ENCODE measurements at regions not wholly inside any gene's neighbourhood (a gene's known extent, or its start where the extent isn't known, plus 50 kb on each side); places are given as distances from the start of the nearest gene placed in this dataset.

GRCh38 chr9:12290166-12290869 lies 402.9 kb upstream of the TYRP1 start:
- Histone ChIP-seq H3K79me2 (ENCODE audit: insufficient read depth, low read depth, low read length) (no peaks in the 10 kb centered on the region), H2AFZ (ENCODE audit: low read length) (no peak overlapping the region), H3K4me1 (ENCODE audit: insufficient read depth, low read length, poor library complexity, severe bottlenecking) (no peaks in the 10 kb centered on the region), H3K9me2 (ENCODE audit: insufficient read depth, low read length) (no peaks in the 10 kb centered on the region), H3K9me3 (ENCODE audit: low read length) (no peaks in the 10 kb centered on the region), H3K4me2 (ENCODE audit: low read length) (no peak overlapping the region), H3K27ac (ENCODE audit: low read depth, low read length, poor library complexity, severe bottlenecking) (no peak overlapping the region), H3K4me3 (ENCODE audit: low read depth, low read length, poor library complexity, severe bottlenecking) (no peak overlapping the region), H3K36me3 (ENCODE audit: insufficient read depth, low read length) (no peaks in the 10 kb centered on the region), H4K20me1 (ENCODE audit: insufficient read depth, low read length) (no peaks in the 10 kb centered on the region)
- ChIA-PET CTCF (ENCODE audit: unreplicated experiment) (no interaction called here), POLR2A (no interaction called here)
- BruUV-seq (replicated peaks) = no TSS peak
- TF ChIP-seq, protein P1, sequence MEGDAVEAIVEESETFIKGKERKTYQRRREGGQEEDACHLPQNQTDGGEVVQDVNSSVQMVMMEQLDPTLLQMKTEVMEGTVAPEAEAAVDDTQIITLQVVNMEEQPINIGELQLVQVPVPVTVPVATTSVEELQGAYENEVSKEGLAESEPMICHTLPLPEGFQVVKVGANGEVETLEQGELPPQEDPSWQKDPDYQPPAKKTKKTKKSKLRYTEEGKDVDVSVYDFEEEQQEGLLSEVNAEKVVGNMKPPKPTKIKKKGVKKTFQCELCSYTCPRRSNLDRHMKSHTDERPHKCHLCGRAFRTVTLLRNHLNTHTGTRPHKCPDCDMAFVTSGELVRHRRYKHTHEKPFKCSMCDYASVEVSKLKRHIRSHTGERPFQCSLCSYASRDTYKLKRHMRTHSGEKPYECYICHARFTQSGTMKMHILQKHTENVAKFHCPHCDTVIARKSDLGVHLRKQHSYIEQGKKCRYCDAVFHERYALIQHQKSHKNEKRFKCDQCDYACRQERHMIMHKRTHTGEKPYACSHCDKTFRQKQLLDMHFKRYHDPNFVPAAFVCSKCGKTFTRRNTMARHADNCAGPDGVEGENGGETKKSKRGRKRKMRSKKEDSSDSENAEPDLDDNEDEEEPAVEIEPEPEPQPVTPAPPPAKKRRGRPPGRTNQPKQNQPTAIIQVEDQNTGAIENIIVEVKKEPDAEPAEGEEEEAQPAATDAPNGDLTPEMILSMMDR (conservative IDR thresholded peaks at IDR 0.05; ENCODE audit: low read length) = no peak
- no peak for TF ChIP-seq EZH2phosphoT487 (IDR thresholded peaks at IDR 0.05; ENCODE audit: borderline replicate concordance, low read depth, low read length)
- intact Hi-C loops (cut with micrococcal nuclease; ENCODE audit: unreplicated experiment) = no loop called here
- DNase-seq (ENCODE audit: low spot score) = no peak

- CTCF ChIA-PET (ENCODE audit: unreplicated experiment) = no interaction called here
- POLR2A ChIA-PET = interaction anchor here (0.6 kb wide), 1 partner anchor 34 kb away, joined by 3 read pairs; no protein-coding TSS in a partner anchor
- Histone ChIP-seq H3K4me1 (ENCODE audit: insufficient read depth, low read length, poor library complexity, severe bottlenecking) (no peaks in the 10 kb centered on the region), H2AFZ (ENCODE audit: low read length) (no peak overlapping the region), H3K9me2 (ENCODE audit: insufficient read depth, low read length) (no peaks in the 10 kb centered on the region), H4K20me1 (ENCODE audit: insufficient read depth, low read length) (no peaks in the 10 kb centered on the region), H3K79me2 (ENCODE audit: insufficient read depth, low read depth, low read length) (no peaks in the 10 kb centered on the region), H3K27ac (ENCODE audit: low read depth, low read length, poor library complexity, severe bottlenecking) (no peak overlapping the region), H3K36me3 (ENCODE audit: insufficient read depth, low read length) (no peaks in the 10 kb centered on the region), H3K9me3 (ENCODE audit: low read length) (no peaks in the 10 kb centered on the region), H3K4me3 (ENCODE audit: low read depth, low read length, poor library complexity, severe bottlenecking) (no peak overlapping the region), H3K4me2 (ENCODE audit: low read length) (no peak overlapping the region)
- no peak for DNase-seq (ENCODE audit: low spot score)
- intact Hi-C loops (cut with micrococcal nuclease; ENCODE audit: unreplicated experiment) = no loop called here
- no TSS peak for BruUV-seq (replicated peaks)
- TF ChIP-seq, protein P1 (conservative IDR thresholded peaks at IDR 0.05; ENCODE audit: low read length) = no peak
- TF ChIP-seq EZH2phosphoT487 (IDR thresholded peaks at IDR 0.05; ENCODE audit: borderline replicate concordance, low read depth, low read length) = no peak
Measured at GRCh38 chr9:12305211-12305610, 388.0 kb upstream of the TYRP1 start.

DNA sequence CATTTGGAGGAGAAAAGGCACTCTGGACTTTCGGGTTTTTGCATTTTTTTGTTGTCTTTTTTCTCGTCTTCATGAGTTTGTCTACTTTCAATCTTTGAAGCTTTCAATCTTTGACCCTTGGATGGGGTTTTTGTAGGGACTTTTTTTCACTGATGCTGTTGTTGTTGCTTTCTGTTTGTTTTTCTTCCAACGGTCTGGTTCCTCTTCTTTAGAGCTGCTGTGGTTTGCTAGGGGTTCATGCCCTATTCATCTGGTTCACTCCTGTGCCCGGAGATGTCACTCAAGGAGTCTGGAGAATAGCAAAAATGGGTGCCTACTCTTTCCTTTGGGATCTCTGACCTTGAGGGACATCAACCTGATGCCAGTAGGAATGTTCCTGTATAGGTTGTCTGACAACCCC lies 378.6 kb upstream of the TYRP1 start:
- Histone ChIP-seq H3K9me2 (ENCODE audit: insufficient read depth, low read length) (no peaks in the 10 kb centered on the region), H2AFZ (ENCODE audit: low read length) (no peak overlapping the region), H3K79me2 (ENCODE audit: insufficient read depth, low read depth, low read length) (no peaks in the 10 kb centered on the region), H4K20me1 (ENCODE audit: insufficient read depth, low read length) (no peaks in the 10 kb centered on the region), H3K4me1 (ENCODE audit: insufficient read depth, low read length, poor library complexity, severe bottlenecking) (no peaks in the 10 kb centered on the region), H3K4me2 (ENCODE audit: low read length) (no peak overlapping the region), H3K36me3 (ENCODE audit: insufficient read depth, low read length) (no peaks in the 10 kb centered on the region), H3K27ac (ENCODE audit: low read depth, low read length, poor library complexity, severe bottlenecking) (no peak overlapping the region), H3K9me3 (ENCODE audit: low read length) (no peaks in the 10 kb centered on the region), H3K4me3 (ENCODE audit: low read depth, low read length, poor library complexity, severe bottlenecking) (no peak overlapping the region)
- no peak for DNase-seq (ENCODE audit: low spot score)
- no TSS peak for BruUV-seq (replicated peaks)
- no peak for TF ChIP-seq EZH2phosphoT487 (IDR thresholded peaks at IDR 0.05; ENCODE audit: borderline replicate concordance, low read depth, low read length)
- TF ChIP-seq, protein P1 (conservative IDR thresholded peaks at IDR 0.05; ENCODE audit: low read length) = no peak
- intact Hi-C loops (cut with micrococcal nuclease; ENCODE audit: unreplicated experiment) = no loop called here
- POLR2A ChIA-PET = no interaction called here
- CTCF ChIA-PET (ENCODE audit: unreplicated experiment) = no interaction called here

Measured in OCI-LY7 (cell line).